NCI-H146 (cell line): ENCODE measurements at regions not wholly inside any gene's neighbourhood (a gene's known extent, or its start where the extent isn't known, plus 50 kb on each side); places are given as distances from the start of the nearest gene placed in this dataset.
A peak's percentile ranks its signal among the peaks of the same experiment; 100 is the strongest.

Source experiments
- DNase-seq: peaks from one replicate; lab custom pipeline; 2025; lab: John Stamatoyannopoulos, UW

GRCh38 chr18:1559563-1559962, 654.9 kb downstream of the ADCYAP1 start:
- DNase-seq = peak; percentile 21

GRCh38 chr18:1564793-1565192, 660.1 kb downstream of the ADCYAP1 start:
- no peak for DNase-seq

GRCh38 chr18:1571206-1571605, 666.5 kb downstream of the ADCYAP1 start:
- no peak for DNase-seq

- DNase-seq = no peak
Measured at GRCh38 chr18:1573732-1574131, 669.1 kb downstream of the ADCYAP1 start.

- peak; percentile 21 for DNase-seq
Measured at GRCh38 chr18:1575084-1575483, 670.4 kb downstream of the ADCYAP1 start.

- DNase-seq = no peak
Measured at GRCh38 chr18:1578505-1578904, 673.8 kb downstream of the ADCYAP1 start.

- DNase-seq = no peak
Measured at GRCh38 chr18:1581581-1581980, 676.9 kb downstream of the ADCYAP1 start.

GRCh38 chr18:1585881-1586488, 681.3 kb downstream of the ADCYAP1 start:
- DNase-seq = peak; percentile 65

- no peak for DNase-seq
Measured at GRCh38 chr18:1593091-1593490, 688.4 kb downstream of the ADCYAP1 start.

- DNase-seq = no peak
Measured at GRCh38 chr18:1595195-1595594, 690.5 kb downstream of the ADCYAP1 start.

- DNase-seq = no peak
Measured at GRCh38 chr18:1599196-1599595, 694.5 kb downstream of the ADCYAP1 start.

GRCh38 chr18:1604751-1605150, 700.1 kb downstream of the ADCYAP1 start:
- peak; percentile 19 for DNase-seq

- no peak for DNase-seq
Measured at GRCh38 chr18:1618364-1618763, 713.7 kb downstream of the ADCYAP1 start.

- no peak for DNase-seq
Measured at GRCh38 chr18:1619507-1619906, 714.8 kb downstream of the ADCYAP1 start.

- no peak for DNase-seq
Measured at GRCh38 chr18:1624612-1625011, 719.9 kb downstream of the ADCYAP1 start.

- DNase-seq = no peak
Measured at GRCh38 chr18:1627494-1627893, 722.8 kb downstream of the ADCYAP1 start.

GRCh38 chr18:1648712-1649111, 744.0 kb downstream of the ADCYAP1 start:
- no peak for DNase-seq

GRCh38 chr18:1652018-1652417, 747.3 kb downstream of the ADCYAP1 start:
- DNase-seq = no peak

- DNase-seq = no peak
Measured at GRCh38 chr18:1653873-1654272, 749.2 kb downstream of the ADCYAP1 start.

- no peak for DNase-seq
Measured at GRCh38 chr18:1657876-1658275, 753.2 kb downstream of the ADCYAP1 start.

GRCh38 chr18:1658908-1659566, 754.4 kb downstream of the ADCYAP1 start:
- DNase-seq = no peak

- peak; percentile 29 for DNase-seq
Measured at GRCh38 chr18:1663879-1664705, 759.4 kb downstream of the ADCYAP1 start.

GRCh38 chr18:1665079-1665478, 760.4 kb downstream of the ADCYAP1 start:
- DNase-seq = peak; percentile 36
